ENCODE measurements at regions not wholly inside any gene's neighbourhood (a gene's known extent, or its start where the extent isn't known, plus 50 kb on each side); places are given as distances from the start of the nearest gene placed in this dataset.

- TF ChIP-seq CTCF (IDR thresholded peaks at IDR 0.05) = no peak
- no peak for TF ChIP-seq POLR2A (IDR thresholded peaks at IDR 0.05)
Observed at GRCh38 chr3:105923140-105923539, 54.3 kb upstream of the CBLB start.

Measured in Peyer's patch (tissue), 4 donors.